Transverse colon (tissue), 4 donors: ENCODE measurements at regions not wholly inside any gene's neighbourhood (a gene's known extent, or its start where the extent isn't known, plus 50 kb on each side); places are given as distances from the start of the nearest gene placed in this dataset.

Source experiments
- DNase-seq: peaks from one replicate; pipeline ENCODE4 v3.0.0-alpha.2; 2019
- H3K27ac ChIP-seq, 4 donors: fragments of 200-600 bp; sonication (generic); 2 replicates each; pipeline ENCODE4 v1.5.1; 2016 to 2018; ENCODE audit warnings: inconsistent platforms in 4 of 4
- H3K27me3 ChIP-seq: fragments of 200-600 bp; sonication (generic); 2 replicates; pipeline ENCODE4 v1.5.1; 2017; ENCODE audit warnings: inconsistent platforms
- H3K36me3 ChIP-seq, 4 donors: fragments of 200-600 bp; sonication (generic); 2 replicates each; pipeline ENCODE4 v1.5.1; 2017 to 2019; ENCODE audit warnings: inconsistent platforms in 4 of 4
- H3K4me1 ChIP-seq, 4 donors: fragments of 200-600 bp; sonication (generic); 2 replicates each; pipeline ENCODE4 v1.5.1; 2017 to 2020; ENCODE audit warnings: inconsistent platforms in 4 of 4
- H3K4me3 ChIP-seq, 4 donors: fragments of 200-600 bp; sonication (generic); 1 replicate in 1 of 4; 2 replicates in 3 of 4; pipeline versions ENCODE4 v1.5.1 to v1.6.1; 2017 to 2019; ENCODE audit warnings: inconsistent platforms in 4 of 4
- H3K9me3 ChIP-seq, 2 donors: fragments of 200-600 bp; sonication (generic); 2 replicates each; pipeline ENCODE4 v1.5.1; 2017 to 2019; ENCODE audit warnings: inconsistent platforms in 2 of 2
- CTCF ChIP-seq, 5 experiments: fragments of 200-600 bp in 3 of 5; fragments of 450-650 bp in 2 of 5; sonication (generic) in 3 of 5; IDR thresholded peaks; 1 replicate in 2 of 5; 2 replicates in 3 of 5; pipeline ENCODE4 v1.5.1; 2016 to 2017; ENCODE audit warnings: antibody characterized with exemption in 5 of 5, inconsistent platforms in 3 of 5, mild to moderate bottlenecking in 2 of 5, moderate library complexity in 1 of 5
- EP300 ChIP-seq: sonication (generic); formaldehyde crosslinking; IDR thresholded peaks from one replicate; pipeline ENCODE4 v1.6.1; 2017; ENCODE audit warnings: antibody characterized with exemption, low read depth
- POLR2A ChIP-seq: fragments of 450-650 bp; IDR thresholded peaks from one replicate; pipeline ENCODE4 v1.6.1; 2016; ENCODE audit warnings: antibody characterized with exemption, mild to moderate bottlenecking, moderate library complexity
- POLR2AphosphoS5 ChIP-seq, 3 donors: sonication (generic); formaldehyde crosslinking; IDR thresholded peaks; one replicate each; pipeline ENCODE4 v1.6.1; 2016; ENCODE audit warnings: antibody characterized with exemption in 3 of 3
- WGBS, 2 donors: methylation state at CpG; one replicate each; pipeline ENCODE4 v1.1.5; 2018; ENCODE audit warnings: low coverage in 1 of 2; 5-methylcytosine and 5-hydroxymethylcytosine counted together
- in situ Hi-C, 4 donors: fragments of 200-750 bp; cut with MboI; loops; one replicate each; pipeline versions ENCODE4 v1.15.0 to v1.15.1; 2017; ENCODE audit warnings: low sequenced_read_pairs in 3 of 4, low pct_ligation_motif_present in 1 of 4, low pct_unique_long_range_greater_than_20kb in 1 of 4
- intact Hi-C: fragments of 100-400 bp; cut with DNase I; formaldehyde crosslinking; loops from one replicate; pipeline ENCODE4 v1.15.1; 2023; ENCODE audit warnings: low total_unique reads
- small RNA-seq, 4 donors: library from RNA; depleted of rRNA; stranded (forward); fragments of <200 nt; gene quantifications; one replicate each; pipeline ENCODE3, GENCODE V24; 2016

- Histone ChIP-seq H3K36me3 (no peaks in the 10 kb centered on the region), H3K27me3 (peaks cover 14% of the 10 kb centered on the region), H3K27ac (no peak overlapping the region), H3K4me1 (no peaks in the 10 kb centered on the region), H3K4me3 (no peak overlapping the region), H3K9me3 (peaks cover 13 to 17% of the 10 kb centered on the region in 2 donors)
- DNase-seq, result no peak
- WGBS, 2 donors, result 37 to 49% methylated on average over 4 to 11 of the region's 11 CpGs
- TF ChIP-seq POLR2A (no peak), POLR2AphosphoS5 (IDR thresholded peaks at IDR 0.05) (no peak), CTCF (IDR thresholded peaks at IDR 0.05) (no peak), EP300 (no peak)
- in situ Hi-C loops (no loop called here), intact Hi-C loops (no loop called here)
These were observed 153.8 kb downstream of the PHF2 start for GRCh38 chr9:93730217-93730616.

Small RNA genes in the stretch of these regions (small RNA-seq; reads per million reads assigned to genes)
- gene MIR4291, result 0 reads per million in 4 donors
